ENCODE measurements at regions not wholly inside any gene's neighbourhood (a gene's known extent, or its start where the extent isn't known, plus 50 kb on each side); places are given as distances from the start of the nearest gene placed in this dataset.

DNA sequence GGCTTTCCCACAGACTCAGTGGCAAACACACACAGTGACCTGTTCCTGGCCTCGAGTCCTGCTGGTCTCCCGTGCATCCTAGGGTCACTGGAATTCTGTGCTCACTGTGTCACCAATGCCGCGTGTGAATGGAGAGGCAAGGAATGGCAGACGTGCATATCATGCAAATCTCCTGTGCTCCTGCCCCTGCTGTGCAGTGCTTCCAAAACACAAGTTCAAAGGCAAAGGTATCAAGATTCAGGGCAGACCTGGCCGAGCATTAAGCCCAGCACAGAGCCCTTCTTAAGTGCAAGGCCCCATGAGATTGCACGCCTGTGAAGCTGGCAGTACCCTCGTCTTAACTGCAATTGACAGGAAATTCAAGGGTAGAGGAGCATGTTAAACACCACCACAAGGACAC is 129.1 kb downstream of the NDUFA10 start:
- Histone ChIP-seq H3K9me3 (ENCODE audit: control insufficient read depth in 2 of 2, insufficient read depth in 1 of 2, low read depth in 1 of 2, low read length in 1 of 2) (no peaks in the 10 kb centered on the region), H3K36me3 (ENCODE audit: control insufficient read depth in 3 of 3, insufficient read depth in 2 of 3, low read depth in 1 of 3, low read length in 3 of 3) (no peaks in the 10 kb centered on the region), H3K27ac (ENCODE audit: low read depth in 1 of 3, low read length in 2 of 3) (no peak overlapping the region), H3K4me1 (ENCODE audit: control insufficient read depth in 3 of 3, insufficient read depth in 2 of 3, low read depth in 1 of 3, low read length in 2 of 3) (no peaks in the 10 kb centered on the region), H3K4me3 (ENCODE audit: low read depth in 1 of 3, low read length in 3 of 3) (no peak overlapping the region), H3K27me3 (ENCODE audit: control insufficient read depth in 3 of 3, insufficient read depth in 3 of 3, low read length in 3 of 3) (peaks cover 0 to 2% (median 0%) of the 10 kb centered on the region in 3 donors)
- no peak for FAIRE-seq
- no peak for DNase-seq
- WGBS, 3 donors, result 56 to 71% (median 57%) methylated on average over 8 of the region's 8 CpGs

DNA sequence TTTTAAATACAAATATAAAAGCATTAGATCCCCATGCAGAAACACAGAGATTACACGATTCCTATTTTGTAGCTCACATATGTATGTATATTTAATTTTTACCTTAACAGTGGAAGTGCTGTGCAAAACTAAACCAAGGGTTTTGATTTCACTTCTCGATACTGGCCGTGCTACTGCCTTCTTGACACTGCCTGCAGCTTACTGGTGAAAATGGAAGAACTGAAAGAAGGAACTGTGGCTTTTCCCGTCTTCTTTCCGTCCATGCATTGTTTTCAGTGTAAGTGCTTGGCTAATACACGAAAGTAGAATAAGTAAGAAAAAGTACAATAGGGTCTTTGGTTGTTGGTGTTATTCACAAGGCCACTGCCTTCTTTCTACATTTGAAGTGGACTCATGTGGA is 129.5 kb downstream of the NDUFA10 start:
- Histone ChIP-seq H3K9me3 (ENCODE audit: control insufficient read depth in 2 of 2, insufficient read depth in 1 of 2, low read depth in 1 of 2, low read length in 1 of 2) (no peaks in the 10 kb centered on the region), H3K27ac (ENCODE audit: low read depth in 1 of 3, low read length in 2 of 3) (no peak overlapping the region)
- FAIRE-seq, result no peak

DNA sequence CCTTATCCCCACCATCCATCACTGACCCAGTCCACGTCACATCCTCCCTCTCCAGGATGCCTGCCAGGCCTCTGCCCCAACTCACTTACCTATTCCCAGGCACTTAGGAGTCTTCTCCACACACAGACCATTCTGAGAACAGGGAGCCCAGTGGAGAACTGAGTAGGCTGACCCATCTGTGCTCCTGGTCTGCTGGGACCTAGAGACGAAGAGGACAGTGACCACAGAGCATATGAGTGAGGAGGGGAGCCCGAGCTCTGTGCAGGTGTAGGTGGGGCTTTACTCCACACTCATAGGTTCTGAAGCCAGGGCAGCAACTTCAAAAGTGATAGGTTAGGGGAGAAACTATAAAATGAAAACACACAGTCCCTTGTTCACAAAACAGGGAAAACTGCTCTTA is 130.0 kb downstream of the NDUFA10 start:
- DNase-seq (no peak), FAIRE-seq (no peak)
- Histone ChIP-seq H3K27me3 (ENCODE audit: control insufficient read depth in 3 of 3, insufficient read depth in 3 of 3, low read length in 3 of 3) (peaks cover 0 to 2% (median 0%) of the 10 kb centered on the region in 3 donors), H3K4me3 (ENCODE audit: low read depth in 1 of 3, low read length in 3 of 3) (no peak overlapping the region), H3K27ac (ENCODE audit: low read depth in 1 of 3, low read length in 2 of 3) (no peak overlapping the region), H3K9me3 (ENCODE audit: control insufficient read depth in 2 of 2, insufficient read depth in 1 of 2, low read depth in 1 of 2, low read length in 1 of 2) (no peaks in the 10 kb centered on the region), H3K4me1 (ENCODE audit: control insufficient read depth in 3 of 3, insufficient read depth in 2 of 3, low read depth in 1 of 3, low read length in 2 of 3) (no peaks in the 10 kb centered on the region), H3K36me3 (ENCODE audit: control insufficient read depth in 3 of 3, insufficient read depth in 2 of 3, low read depth in 1 of 3, low read length in 3 of 3) (no peaks in the 10 kb centered on the region)
- WGBS, 3 donors, result 53 to 70% (median 53%) methylated on average over 3 of the region's 3 CpGs

More for the DNA sequence above, 129.5 kb downstream of the NDUFA10 start:
- peaks cover 0 to 2% (median 0%) of the 10 kb centered on the region in 3 donors for H3K27me3 ChIP-seq (ENCODE audit: control insufficient read depth in 3 of 3, insufficient read depth in 3 of 3, low read length in 3 of 3)
- H3K4me3 ChIP-seq (ENCODE audit: low read depth in 1 of 3, low read length in 3 of 3), result no peak overlapping the region
- H3K4me1 ChIP-seq (ENCODE audit: control insufficient read depth in 3 of 3, insufficient read depth in 2 of 3, low read depth in 1 of 3, low read length in 2 of 3), result no peaks in the 10 kb centered on the region
- 74 to 77% (median 75%) methylated on average over 6 of the region's 6 CpGs for WGBS, 3 donors
- no peaks in the 10 kb centered on the region for H3K36me3 ChIP-seq (ENCODE audit: control insufficient read depth in 3 of 3, insufficient read depth in 2 of 3, low read depth in 1 of 3, low read length in 3 of 3)
- DNase-seq, result no peak

DNA sequence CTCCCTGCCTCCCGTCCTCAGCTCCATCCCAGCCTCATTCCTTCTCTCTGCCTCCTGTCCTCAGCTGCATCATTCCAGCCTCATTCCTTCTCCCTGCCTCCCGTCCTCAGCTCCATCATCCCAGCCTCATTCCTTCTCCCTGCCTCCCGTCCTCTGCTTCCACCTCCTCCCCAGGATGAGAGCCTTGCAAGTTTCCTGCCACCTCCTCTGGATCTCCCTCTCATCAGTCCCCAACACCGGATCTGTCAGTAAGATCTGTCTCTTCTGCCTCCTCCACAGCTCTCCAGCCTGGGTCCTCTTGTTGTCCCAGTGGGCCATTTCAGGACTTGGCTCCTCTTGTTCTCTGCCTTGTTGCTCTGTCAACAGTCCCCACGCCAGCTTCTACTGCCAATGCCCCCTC is 130.9 kb downstream of the NDUFA10 start:
- 69 to 78% (median 70%) methylated on average over 5 of the region's 5 CpGs for whole genome bisulfite sequencing, 3 donors
- Histone ChIP-seq H3K4me3 (ENCODE audit: low read depth in 1 of 3, low read length in 3 of 3) (no peak overlapping the region), H3K9me3 (ENCODE audit: control insufficient read depth in 2 of 2, insufficient read depth in 1 of 2, low read depth in 1 of 2, low read length in 1 of 2) (no peaks in the 10 kb centered on the region), H3K36me3 (ENCODE audit: control insufficient read depth in 3 of 3, insufficient read depth in 2 of 3, low read depth in 1 of 3, low read length in 3 of 3) (no peaks in the 10 kb centered on the region), H3K27me3 (ENCODE audit: control insufficient read depth in 3 of 3, insufficient read depth in 3 of 3, low read length in 3 of 3) (peaks cover 0 to 2% (median 0%) of the 10 kb centered on the region in 3 donors), H3K27ac (ENCODE audit: low read depth in 1 of 3, low read length in 2 of 3) (no peak overlapping the region), H3K4me1 (ENCODE audit: control insufficient read depth in 3 of 3, insufficient read depth in 2 of 3, low read depth in 1 of 3, low read length in 2 of 3) (no peaks in the 10 kb centered on the region)
- DNase-seq (no peak), FAIRE-seq (no peak)

DNA sequence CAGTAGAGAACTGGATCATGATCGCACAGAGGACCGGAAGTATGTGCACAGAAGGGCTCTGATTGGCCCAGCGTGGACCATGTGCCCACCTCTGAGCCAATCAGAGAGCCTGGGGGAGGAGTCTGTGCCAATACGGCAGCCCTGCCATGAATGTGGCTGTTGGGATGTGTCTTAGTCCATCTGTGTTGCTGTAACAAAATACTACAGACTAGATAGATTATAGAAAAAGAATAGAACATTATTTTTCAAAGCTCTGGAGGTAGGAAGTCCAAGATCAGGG is 132.0 kb downstream of the NDUFA10 start:
- Histone ChIP-seq H3K36me3 (ENCODE audit: control insufficient read depth in 3 of 3, insufficient read depth in 2 of 3, low read depth in 1 of 3, low read length in 3 of 3) (no peaks in the 10 kb centered on the region), H3K9me3 (ENCODE audit: control insufficient read depth in 2 of 2, insufficient read depth in 1 of 2, low read depth in 1 of 2, low read length in 1 of 2) (no peaks in the 10 kb centered on the region), H3K4me1 (ENCODE audit: control insufficient read depth in 3 of 3, insufficient read depth in 2 of 3, low read depth in 1 of 3, low read length in 2 of 3) (no peaks in the 10 kb centered on the region), H3K27me3 (ENCODE audit: control insufficient read depth in 3 of 3, insufficient read depth in 3 of 3, low read length in 3 of 3) (peaks cover 0 to 2% (median 0%) of the 10 kb centered on the region in 3 donors), H3K4me3 (ENCODE audit: low read depth in 1 of 3, low read length in 3 of 3) (no peak overlapping the region), H3K27ac (ENCODE audit: low read depth in 1 of 3, low read length in 2 of 3) (no peak overlapping the region)
- 51 to 62% (median 56%) methylated on average over 4 of the region's 4 CpGs for WGBS, 3 donors
- no peak for DNase-seq
- FAIRE-seq, result no peak

DNA sequence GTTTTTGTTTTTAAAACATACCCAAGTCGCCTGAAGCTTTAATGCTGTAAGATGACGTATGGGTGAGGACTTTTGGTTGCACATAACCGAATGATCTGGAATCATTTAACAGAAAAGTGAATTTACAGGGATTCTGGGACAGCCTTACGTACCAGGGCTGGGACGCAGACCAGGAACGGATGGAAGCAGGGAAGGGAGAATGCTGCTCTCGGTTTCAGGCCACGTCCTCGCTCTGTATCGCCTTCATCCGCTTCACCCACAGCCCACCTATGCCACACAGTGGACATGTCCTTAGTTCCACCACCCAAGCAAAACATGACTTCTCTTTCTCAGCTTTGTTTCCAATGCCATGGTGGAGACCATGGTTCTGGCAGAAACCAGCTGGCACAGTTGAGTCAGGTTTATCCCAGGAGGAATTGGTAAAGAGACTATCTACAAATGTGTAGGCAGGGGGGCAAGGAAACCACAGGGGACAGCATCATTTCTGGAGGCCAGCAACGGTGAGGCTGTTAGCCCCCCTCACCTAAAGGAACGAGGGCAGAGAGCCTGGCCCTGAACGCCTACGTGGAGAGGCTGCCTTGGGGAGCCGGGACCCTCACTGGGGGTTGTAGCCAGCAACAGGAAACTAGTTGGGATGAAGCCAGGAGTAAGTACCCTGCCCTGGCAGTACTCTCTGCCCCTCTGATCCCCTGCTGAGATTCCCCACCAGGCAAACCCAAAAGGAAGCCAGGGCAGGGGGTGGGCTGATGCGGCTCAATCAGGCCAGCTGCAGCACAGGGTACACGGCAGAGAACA is 132.5 kb downstream of the NDUFA10 start:
- Histone ChIP-seq H3K4me1 (ENCODE audit: control insufficient read depth in 3 of 3, insufficient read depth in 2 of 3, low read depth in 1 of 3, low read length in 2 of 3) (no peaks in the 10 kb centered on the region), H3K4me3 (ENCODE audit: low read depth in 1 of 3, low read length in 3 of 3) (no peak overlapping the region), H3K27ac (ENCODE audit: low read depth in 1 of 3, low read length in 2 of 3) (no peak overlapping the region), H3K27me3 (ENCODE audit: control insufficient read depth in 3 of 3, insufficient read depth in 3 of 3, low read length in 3 of 3) (peaks cover 0 to 2% (median 0%) of the 10 kb centered on the region in 3 donors), H3K9me3 (ENCODE audit: control insufficient read depth in 2 of 2, insufficient read depth in 1 of 2, low read depth in 1 of 2, low read length in 1 of 2) (no peaks in the 10 kb centered on the region), H3K36me3 (ENCODE audit: control insufficient read depth in 3 of 3, insufficient read depth in 2 of 3, low read depth in 1 of 3, low read length in 3 of 3) (no peaks in the 10 kb centered on the region)
- FAIRE-seq, result no peak
- no peak for DNase-seq
- WGBS, 3 donors, result 88 to 91% (median 89%) methylated on average over 18 of the region's 18 CpGs

DNA sequence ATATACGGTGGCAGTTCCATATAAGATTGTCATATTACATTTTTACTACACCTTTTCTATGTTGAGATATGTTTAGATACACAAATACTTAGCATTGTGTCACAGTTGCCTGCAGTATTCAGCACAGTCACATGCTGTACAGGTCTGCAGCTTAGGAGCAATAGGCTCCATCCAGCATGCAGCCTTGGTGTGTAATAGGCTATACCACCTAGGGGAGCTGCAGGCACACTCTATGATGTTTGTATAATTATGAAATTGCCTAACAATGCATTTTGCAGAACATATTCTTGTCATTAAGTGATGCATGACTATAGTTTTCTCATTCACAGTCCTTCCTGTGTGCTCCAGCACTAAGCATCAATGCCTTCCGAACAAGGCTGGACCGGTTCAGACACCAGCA is 133.4 kb downstream of the NDUFA10 start:
- FAIRE-seq (no peak), DNase-seq (no peak)
- Histone ChIP-seq H3K27me3 (ENCODE audit: control insufficient read depth in 3 of 3, insufficient read depth in 3 of 3, low read length in 3 of 3) (peaks cover 0 to 2% (median 0%) of the 10 kb centered on the region in 3 donors), H3K36me3 (ENCODE audit: control insufficient read depth in 3 of 3, insufficient read depth in 2 of 3, low read depth in 1 of 3, low read length in 3 of 3) (no peaks in the 10 kb centered on the region), H3K27ac (ENCODE audit: low read depth in 1 of 3, low read length in 2 of 3) (no peak overlapping the region), H3K9me3 (ENCODE audit: control insufficient read depth in 2 of 2, insufficient read depth in 1 of 2, low read depth in 1 of 2, low read length in 1 of 2) (no peaks in the 10 kb centered on the region), H3K4me1 (ENCODE audit: control insufficient read depth in 3 of 3, insufficient read depth in 2 of 3, low read depth in 1 of 3, low read length in 2 of 3) (no peaks in the 10 kb centered on the region), H3K4me3 (ENCODE audit: low read depth in 1 of 3, low read length in 3 of 3) (no peak overlapping the region)
- WGBS, 3 donors, result 88 to 95% (median 93%) methylated on average over 3 of the region's 3 CpGs

DNA sequence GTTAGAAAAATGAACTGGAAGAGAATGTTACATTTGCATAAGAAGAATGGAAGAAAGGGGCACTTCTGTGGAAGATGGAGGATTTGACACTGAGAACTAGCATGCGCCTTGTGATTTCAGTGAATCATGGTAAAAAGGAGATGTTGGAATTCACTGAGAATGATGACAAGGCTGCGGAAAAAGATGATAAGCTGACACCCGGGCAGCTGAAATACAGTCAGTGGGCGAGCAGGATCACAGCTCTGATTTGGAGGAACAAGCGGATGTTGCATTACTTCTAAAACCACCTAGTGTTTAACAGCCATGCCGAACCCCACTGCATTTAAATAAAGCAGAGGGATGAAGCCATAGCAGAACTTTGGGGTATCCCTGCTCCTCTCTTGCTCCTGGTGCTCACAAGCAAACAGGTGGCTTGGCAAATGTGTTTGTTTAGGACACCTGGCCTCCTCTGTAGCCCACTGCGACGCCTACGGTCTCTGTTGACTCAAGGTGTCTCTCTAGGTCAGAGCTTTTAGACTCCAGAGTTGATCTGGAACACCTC is 134.9 kb downstream of the NDUFA10 start:
- no peak for FAIRE-seq
- peaks cover 0 to 4% of the 10 kb centered on the region in 2 donors for H3K9me3 ChIP-seq (ENCODE audit: control insufficient read depth in 2 of 2, insufficient read depth in 1 of 2, low read depth in 1 of 2, low read length in 1 of 2)
- H3K27ac ChIP-seq (ENCODE audit: low read depth in 1 of 3, low read length in 2 of 3), result no peak overlapping the region
- no peaks in the 10 kb centered on the region for H3K4me1 ChIP-seq (ENCODE audit: control insufficient read depth in 3 of 3, insufficient read depth in 2 of 3, low read depth in 1 of 3, low read length in 2 of 3)
- no peaks in the 10 kb centered on the region for H3K36me3 ChIP-seq (ENCODE audit: control insufficient read depth in 3 of 3, insufficient read depth in 2 of 3, low read depth in 1 of 3, low read length in 3 of 3)
- DNase-seq, result no peak
- peaks cover 0 to 2% (median 0%) of the 10 kb centered on the region in 3 donors for H3K27me3 ChIP-seq (ENCODE audit: control insufficient read depth in 3 of 3, insufficient read depth in 3 of 3, low read length in 3 of 3)
- WGBS, 3 donors, result 74 to 87% (median 76%) methylated on average over 9 of the region's 9 CpGs
- no peak overlapping the region for H3K4me3 ChIP-seq (ENCODE audit: low read depth in 1 of 3, low read length in 3 of 3)

Measured in small intestine (tissue), 7 donors.